HEK293 (cell line): ENCODE measurements at regions not wholly inside any gene's neighbourhood (a gene's known extent, or its start where the extent isn't known, plus 50 kb on each side); places are given as distances from the start of the nearest gene placed in this dataset.

ENCODE experiments used
- ATF2 ChIP-seq: fragments of 450-650 bp; formaldehyde crosslinking; IDR thresholded peaks from 2 replicates; pipeline ENCODE4 v1.5.1; 2016; ENCODE audit warnings: missing biosample characterization, missing genetic modification characterization, low read depth
- SCRT1 ChIP-seq: fragments of 450-650 bp; formaldehyde crosslinking; IDR thresholded peaks from 2 replicates; pipeline ENCODE4 v1.5.1; 2016; ENCODE audit warnings: missing biosample characterization, missing genetic modification characterization, borderline replicate concordance
- ZFP37 ChIP-seq: fragments of 450-650 bp; formaldehyde crosslinking; IDR thresholded peaks from 2 replicates; pipeline ENCODE4 v1.5.1; 2016; ENCODE audit warnings: missing biosample characterization, missing genetic modification characterization
- ZNF221 ChIP-seq: fragments of 450-650 bp; formaldehyde crosslinking; IDR thresholded peaks from 2 replicates; pipeline ENCODE4 v1.5.1; 2017; ENCODE audit warnings: missing biosample characterization, missing genetic modification characterization, borderline replicate concordance
- ZNF354C ChIP-seq: fragments of 450-650 bp; formaldehyde crosslinking; IDR thresholded peaks from 2 replicates; pipeline ENCODE4 v1.5.1; 2016; ENCODE audit warnings: missing biosample characterization, missing genetic modification characterization, low read depth, borderline replicate concordance
- ZNF501 ChIP-seq: fragments of 450-650 bp; formaldehyde crosslinking; IDR thresholded peaks from 2 replicates; pipeline ENCODE4 v1.5.1; 2016; ENCODE audit warnings: missing biosample characterization, missing genetic modification characterization
- ZNF529 ChIP-seq: fragments of 450-650 bp; formaldehyde crosslinking; IDR thresholded peaks from 2 replicates; pipeline ENCODE4 v1.5.1; 2017; ENCODE audit warnings: missing genetic modification characterization, missing biosample characterization; ENCODE audit not compliant: insufficient replicate concordance
- ZNF558 ChIP-seq: fragments of 450-650 bp; formaldehyde crosslinking; IDR thresholded peaks from 2 replicates; pipeline ENCODE4 v1.5.1; 2016; ENCODE audit warnings: missing biosample characterization, missing genetic modification characterization
- ZNF626 ChIP-seq: fragments of 450-650 bp; sonication (Bioruptor Pico); formaldehyde crosslinking; IDR thresholded peaks from 2 replicates; pipeline ENCODE4 v1.5.1; 2018; ENCODE audit warnings: missing biosample characterization, missing genetic modification characterization, inconsistent platforms
- ZXDB ChIP-seq: fragments of 450-650 bp; formaldehyde crosslinking; IDR thresholded peaks from 2 replicates; pipeline ENCODE4 v1.5.1; 2016; ENCODE audit warnings: missing biosample characterization, missing genetic modification characterization
- TF ChIP-seq, protein P1 (sequence below): fragments of 450-650 bp; formaldehyde crosslinking; IDR thresholded peaks from 2 replicates; pipeline ENCODE4 v1.5.1; 2016; ENCODE audit warnings: missing biosample characterization, missing genetic modification characterization
- TF ChIP-seq, protein P2 (sequence below): fragments of 450-650 bp; formaldehyde crosslinking; IDR thresholded peaks from 2 replicates; pipeline ENCODE4 v1.5.1; 2016; ENCODE audit warnings: missing biosample characterization, missing genetic modification characterization

- TF ChIP-seq, protein P1, sequence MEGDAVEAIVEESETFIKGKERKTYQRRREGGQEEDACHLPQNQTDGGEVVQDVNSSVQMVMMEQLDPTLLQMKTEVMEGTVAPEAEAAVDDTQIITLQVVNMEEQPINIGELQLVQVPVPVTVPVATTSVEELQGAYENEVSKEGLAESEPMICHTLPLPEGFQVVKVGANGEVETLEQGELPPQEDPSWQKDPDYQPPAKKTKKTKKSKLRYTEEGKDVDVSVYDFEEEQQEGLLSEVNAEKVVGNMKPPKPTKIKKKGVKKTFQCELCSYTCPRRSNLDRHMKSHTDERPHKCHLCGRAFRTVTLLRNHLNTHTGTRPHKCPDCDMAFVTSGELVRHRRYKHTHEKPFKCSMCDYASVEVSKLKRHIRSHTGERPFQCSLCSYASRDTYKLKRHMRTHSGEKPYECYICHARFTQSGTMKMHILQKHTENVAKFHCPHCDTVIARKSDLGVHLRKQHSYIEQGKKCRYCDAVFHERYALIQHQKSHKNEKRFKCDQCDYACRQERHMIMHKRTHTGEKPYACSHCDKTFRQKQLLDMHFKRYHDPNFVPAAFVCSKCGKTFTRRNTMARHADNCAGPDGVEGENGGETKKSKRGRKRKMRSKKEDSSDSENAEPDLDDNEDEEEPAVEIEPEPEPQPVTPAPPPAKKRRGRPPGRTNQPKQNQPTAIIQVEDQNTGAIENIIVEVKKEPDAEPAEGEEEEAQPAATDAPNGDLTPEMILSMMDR (tag by site-specific recombination), result no peak
- no peak for TF ChIP-seq ZNF558 (tag by site-specific recombination)
- no peak for TF ChIP-seq SCRT1 (tag by site-specific recombination)
- no peak for TF ChIP-seq ATF2 (tag by site-specific recombination)
- no peak for TF ChIP-seq ZNF626 (tag by site-specific recombination)
- no peak for TF ChIP-seq ZNF221 (tag by site-specific recombination)
- TF ChIP-seq, protein P2, sequence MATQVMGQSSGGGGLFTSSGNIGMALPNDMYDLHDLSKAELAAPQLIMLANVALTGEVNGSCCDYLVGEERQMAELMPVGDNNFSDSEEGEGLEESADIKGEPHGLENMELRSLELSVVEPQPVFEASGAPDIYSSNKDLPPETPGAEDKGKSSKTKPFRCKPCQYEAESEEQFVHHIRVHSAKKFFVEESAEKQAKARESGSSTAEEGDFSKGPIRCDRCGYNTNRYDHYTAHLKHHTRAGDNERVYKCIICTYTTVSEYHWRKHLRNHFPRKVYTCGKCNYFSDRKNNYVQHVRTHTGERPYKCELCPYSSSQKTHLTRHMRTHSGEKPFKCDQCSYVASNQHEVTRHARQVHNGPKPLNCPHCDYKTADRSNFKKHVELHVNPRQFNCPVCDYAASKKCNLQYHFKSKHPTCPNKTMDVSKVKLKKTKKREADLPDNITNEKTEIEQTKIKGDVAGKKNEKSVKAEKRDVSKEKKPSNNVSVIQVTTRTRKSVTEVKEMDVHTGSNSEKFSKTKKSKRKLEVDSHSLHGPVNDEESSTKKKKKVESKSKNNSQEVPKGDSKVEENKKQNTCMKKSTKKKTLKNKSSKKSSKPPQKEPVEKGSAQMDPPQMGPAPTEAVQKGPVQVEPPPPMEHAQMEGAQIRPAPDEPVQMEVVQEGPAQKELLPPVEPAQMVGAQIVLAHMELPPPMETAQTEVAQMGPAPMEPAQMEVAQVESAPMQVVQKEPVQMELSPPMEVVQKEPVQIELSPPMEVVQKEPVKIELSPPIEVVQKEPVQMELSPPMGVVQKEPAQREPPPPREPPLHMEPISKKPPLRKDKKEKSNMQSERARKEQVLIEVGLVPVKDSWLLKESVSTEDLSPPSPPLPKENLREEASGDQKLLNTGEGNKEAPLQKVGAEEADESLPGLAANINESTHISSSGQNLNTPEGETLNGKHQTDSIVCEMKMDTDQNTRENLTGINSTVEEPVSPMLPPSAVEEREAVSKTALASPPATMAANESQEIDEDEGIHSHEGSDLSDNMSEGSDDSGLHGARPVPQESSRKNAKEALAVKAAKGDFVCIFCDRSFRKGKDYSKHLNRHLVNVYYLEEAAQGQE (tag by site-specific recombination), result no peak
- no peak for TF ChIP-seq ZXDB (tag by site-specific recombination)
- no peak for TF ChIP-seq ZFP37 (tag by site-specific recombination)
- TF ChIP-seq ZNF529, result no peak
- TF ChIP-seq ZNF501 (tag by site-specific recombination), result no peak
- TF ChIP-seq ZNF354C (tag by site-specific recombination), result no peak
Measured at GRCh38 chr6:90816764-90817163, 229.9 kb upstream of the MAP3K7 start.
